ENCODE measurements at regions not wholly inside any gene's neighbourhood (a gene's known extent, or its start where the extent isn't known, plus 50 kb on each side); places are given as distances from the start of the nearest gene placed in this dataset.

GRCh38 chr9:78578072-78578471 is 281.1 kb downstream of the PSAT1 start:
- DNase-seq (ENCODE audit: low read depth): no peak
- TF ChIP-seq, protein P1, sequence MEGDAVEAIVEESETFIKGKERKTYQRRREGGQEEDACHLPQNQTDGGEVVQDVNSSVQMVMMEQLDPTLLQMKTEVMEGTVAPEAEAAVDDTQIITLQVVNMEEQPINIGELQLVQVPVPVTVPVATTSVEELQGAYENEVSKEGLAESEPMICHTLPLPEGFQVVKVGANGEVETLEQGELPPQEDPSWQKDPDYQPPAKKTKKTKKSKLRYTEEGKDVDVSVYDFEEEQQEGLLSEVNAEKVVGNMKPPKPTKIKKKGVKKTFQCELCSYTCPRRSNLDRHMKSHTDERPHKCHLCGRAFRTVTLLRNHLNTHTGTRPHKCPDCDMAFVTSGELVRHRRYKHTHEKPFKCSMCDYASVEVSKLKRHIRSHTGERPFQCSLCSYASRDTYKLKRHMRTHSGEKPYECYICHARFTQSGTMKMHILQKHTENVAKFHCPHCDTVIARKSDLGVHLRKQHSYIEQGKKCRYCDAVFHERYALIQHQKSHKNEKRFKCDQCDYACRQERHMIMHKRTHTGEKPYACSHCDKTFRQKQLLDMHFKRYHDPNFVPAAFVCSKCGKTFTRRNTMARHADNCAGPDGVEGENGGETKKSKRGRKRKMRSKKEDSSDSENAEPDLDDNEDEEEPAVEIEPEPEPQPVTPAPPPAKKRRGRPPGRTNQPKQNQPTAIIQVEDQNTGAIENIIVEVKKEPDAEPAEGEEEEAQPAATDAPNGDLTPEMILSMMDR (IDR thresholded peaks at IDR 0.05; ENCODE audit: insufficient read depth, low read length, poor library complexity, severe bottlenecking): no peak
- Histone ChIP-seq H3K4me3 (ENCODE audit: low read depth, low read length) (no peak overlapping the region), H3K36me3 (ENCODE audit: control insufficient read depth, insufficient read depth, low read length) (no peaks in the 10 kb centered on the region), H3K27me3 (ENCODE audit: control insufficient read depth, insufficient read depth, low read length) (no peaks in the 10 kb centered on the region)

DNA sequence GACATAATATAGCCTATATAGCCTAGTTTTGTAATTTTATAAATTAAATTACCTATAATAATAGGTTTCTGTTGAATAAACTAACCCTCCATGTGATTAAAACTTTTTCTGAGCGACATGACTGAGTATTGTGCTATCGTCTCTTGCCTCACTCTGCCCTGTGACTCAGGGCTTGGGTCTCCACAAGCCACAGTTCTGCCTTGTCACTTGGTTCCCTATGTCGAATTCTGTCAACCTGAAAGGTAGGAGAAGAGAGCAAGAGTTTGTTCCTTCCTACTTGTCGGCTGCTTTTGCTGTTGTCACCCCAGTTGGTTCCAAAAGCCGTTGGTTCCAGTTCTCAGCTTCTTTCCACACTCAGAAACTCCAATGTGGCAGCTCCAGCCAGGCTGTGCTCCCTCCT is 285.9 kb downstream of the PSAT1 start:
- H3K36me3 ChIP-seq (ENCODE audit: control insufficient read depth, insufficient read depth, low read length): no peaks in the 10 kb centered on the region
- H3K27me3 ChIP-seq (ENCODE audit: control insufficient read depth, insufficient read depth, low read length): no peaks in the 10 kb centered on the region
- TF ChIP-seq, protein P1 (IDR thresholded peaks at IDR 0.05; ENCODE audit: insufficient read depth, low read length, poor library complexity, severe bottlenecking): no peak
- no peak for DNase-seq (ENCODE audit: low read depth)
- H3K4me3 ChIP-seq (ENCODE audit: low read depth, low read length): no peak overlapping the region

GRCh38 chr9:78584589-78584988 is 287.7 kb downstream of the PSAT1 start:
- Histone ChIP-seq H3K36me3 (ENCODE audit: control insufficient read depth, insufficient read depth, low read length) (no peaks in the 10 kb centered on the region), H3K27me3 (ENCODE audit: control insufficient read depth, insufficient read depth, low read length) (no peaks in the 10 kb centered on the region), H3K4me3 (ENCODE audit: low read depth, low read length) (no peak overlapping the region)
- no peak for DNase-seq (ENCODE audit: low read depth)
- TF ChIP-seq, protein P1 (IDR thresholded peaks at IDR 0.05; ENCODE audit: insufficient read depth, low read length, poor library complexity, severe bottlenecking): no peak

- DNase-seq (ENCODE audit: low read depth): no peak
- Histone ChIP-seq H3K36me3 (ENCODE audit: control insufficient read depth, insufficient read depth, low read length) (no peaks in the 10 kb centered on the region), H3K4me3 (ENCODE audit: low read depth, low read length) (no peak overlapping the region), H3K27me3 (ENCODE audit: control insufficient read depth, insufficient read depth, low read length) (no peaks in the 10 kb centered on the region)
- TF ChIP-seq, protein P1 (IDR thresholded peaks at IDR 0.05; ENCODE audit: insufficient read depth, low read length, poor library complexity, severe bottlenecking): no peak
Observed at GRCh38 chr9:78585909-78586308, 289.0 kb downstream of the PSAT1 start.

DNA sequence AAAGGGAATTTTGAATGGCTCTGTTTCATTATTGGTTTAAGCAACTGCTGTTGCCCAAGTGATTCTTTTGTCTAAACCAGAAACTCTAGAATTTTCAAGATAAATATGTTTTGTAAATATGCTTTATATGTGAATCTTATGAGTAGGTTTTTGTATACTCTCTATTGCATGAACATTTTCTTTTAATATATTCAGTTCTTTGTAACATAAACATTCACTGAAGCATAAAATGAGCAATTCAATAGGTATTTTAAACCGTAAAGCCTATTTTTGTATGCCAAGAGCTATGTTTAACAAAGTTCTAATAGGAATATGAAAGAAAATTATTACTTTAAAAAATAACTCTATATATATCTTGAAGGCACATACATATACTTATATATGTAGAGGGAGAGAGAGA is 293.1 kb downstream of the PSAT1 start:
- H3K27me3 ChIP-seq (ENCODE audit: control insufficient read depth, insufficient read depth, low read length): no peaks in the 10 kb centered on the region
- H3K4me3 ChIP-seq (ENCODE audit: low read depth, low read length): no peak overlapping the region
- TF ChIP-seq, protein P1 (IDR thresholded peaks at IDR 0.05; ENCODE audit: insufficient read depth, low read length, poor library complexity, severe bottlenecking): no peak
- no peaks in the 10 kb centered on the region for H3K36me3 ChIP-seq (ENCODE audit: control insufficient read depth, insufficient read depth, low read length)
- no peak for DNase-seq (ENCODE audit: low read depth)

- Histone ChIP-seq H3K4me3 (ENCODE audit: low read depth, low read length) (no peak overlapping the region), H3K27me3 (ENCODE audit: control insufficient read depth, insufficient read depth, low read length) (no peaks in the 10 kb centered on the region), H3K36me3 (ENCODE audit: control insufficient read depth, insufficient read depth, low read length) (no peaks in the 10 kb centered on the region)
- TF ChIP-seq, protein P1 (IDR thresholded peaks at IDR 0.05; ENCODE audit: insufficient read depth, low read length, poor library complexity, severe bottlenecking): no peak
- no peak for DNase-seq (ENCODE audit: low read depth)
Observed at GRCh38 chr9:78592811-78593210, 295.9 kb downstream of the PSAT1 start.
